Activated CD4-positive, CD25-positive, alpha-beta regulatory T cell treated with anti-CD3 and anti-CD28 coated beads, Interleukin-2, amount 50 U/mL, for 24 hours (primary cell): ENCODE measurements at regions not wholly inside any gene's neighbourhood (a gene's known extent, or its start where the extent isn't known, plus 50 kb on each side); places are given as distances from the start of the nearest gene placed in this dataset.

ENCODE experiments used
- ATAC-seq, 2 donors: fragments of 150-1000 bp; cut with Tn5 transposase; one replicate each; pipeline ENCODE4 v1.10.0; 2021; ENCODE audit warnings: mild to moderate bottlenecking in 1 of 2, moderate library complexity in 1 of 2

- no peak for ATAC-seq
Observed at GRCh38 chr13:47826471-47826870, 174.6 kb downstream of the SUCLA2 start.

- no peak for ATAC-seq
Observed at GRCh38 chr13:47822036-47822435, 179.0 kb downstream of the SUCLA2 start.

- ATAC-seq: no peak
Observed at GRCh38 chr13:47816831-47817230, 184.2 kb downstream of the SUCLA2 start.

GRCh38 chr13:47813718-47814117 lies 187.4 kb downstream of the SUCLA2 start:
- ATAC-seq: no peak

GRCh38 chr13:47809411-47809810 lies 191.7 kb downstream of the SUCLA2 start:
- no peak for ATAC-seq

- ATAC-seq: no peak
Observed at GRCh38 chr13:47803131-47803530, 197.9 kb downstream of the SUCLA2 start.

- ATAC-seq: no peak
Observed at GRCh38 chr13:47801555-47801954, 199.5 kb downstream of the SUCLA2 start.

- no peak for ATAC-seq
Observed at GRCh38 chr13:47800593-47800992, 200.5 kb downstream of the SUCLA2 start.

- ATAC-seq: no peak
Observed at GRCh38 chr13:47798906-47799305, 202.2 kb downstream of the SUCLA2 start.

GRCh38 chr13:47798194-47798593 lies 202.9 kb downstream of the SUCLA2 start:
- ATAC-seq: no peak

GRCh38 chr13:47796816-47797215 lies 204.3 kb downstream of the SUCLA2 start:
- ATAC-seq: no peak

GRCh38 chr13:47794963-47795362 lies 206.1 kb downstream of the SUCLA2 start:
- ATAC-seq: no peak

- no peak for ATAC-seq
Observed at GRCh38 chr13:47790755-47791154, 210.3 kb downstream of the SUCLA2 start.

GRCh38 chr13:47788844-47789243 lies 212.2 kb downstream of the SUCLA2 start:
- no peak for ATAC-seq

GRCh38 chr13:47774671-47774994 lies 226.4 kb downstream of the SUCLA2 start:
- no peak for ATAC-seq

- no peak for ATAC-seq
Observed at GRCh38 chr13:47764817-47765216, 236.3 kb downstream of the SUCLA2 start.

GRCh38 chr13:47757466-47758080 lies 243.5 kb downstream of the SUCLA2 start:
- ATAC-seq: no peak

GRCh38 chr13:47747901-47748300 lies 253.2 kb downstream of the SUCLA2 start:
- ATAC-seq: no peak

GRCh38 chr13:47726394-47726793 lies 274.7 kb downstream of the SUCLA2 start:
- peak in 1 of 2 donors; percentile 38 for ATAC-seq

- no peak for ATAC-seq
Observed at GRCh38 chr13:47723898-47724297, 277.2 kb downstream of the SUCLA2 start.

GRCh38 chr13:47719164-47719563 lies 281.9 kb downstream of the SUCLA2 start:
- no peak for ATAC-seq

GRCh38 chr13:47718556-47718955 lies 282.5 kb downstream of the SUCLA2 start:
- ATAC-seq: no peak

- no peak for ATAC-seq
Observed at GRCh38 chr13:47708386-47708785, 292.7 kb downstream of the SUCLA2 start.

- no peak for ATAC-seq
Observed at GRCh38 chr13:47707414-47707813, 293.7 kb downstream of the SUCLA2 start.

- no peak for ATAC-seq
Observed at GRCh38 chr13:47705185-47705584, 295.9 kb downstream of the SUCLA2 start.

GRCh38 chr13:47696674-47697073 lies 304.4 kb downstream of the SUCLA2 start:
- no peak for ATAC-seq
